Hepatocyte (in vitro differentiated cells): ENCODE measurements at regions not wholly inside any gene's neighbourhood (a gene's known extent, or its start where the extent isn't known, plus 50 kb on each side); places are given as distances from the start of the nearest gene placed in this dataset.

ENCODE experiments used
- DNase-seq: peaks from one replicate; pipeline ENCODE4 v3.0.0-alpha.2; 2016; ENCODE audit warnings: low spot score
- H2AFZ ChIP-seq: fragments of 200-600 bp; sonication (generic); 2 replicates; pipeline ENCODE4 v1.6.0; 2016; ENCODE audit warnings: antibody characterized with exemption, mild to moderate bottlenecking
- H3K27ac ChIP-seq: fragments of 200-600 bp; sonication (generic); 2 replicates; pipeline ENCODE4 v1.5.1; 2016; ENCODE audit warnings: mild to moderate bottlenecking
- H3K27me3 ChIP-seq: fragments of 200-600 bp; sonication (generic); 2 replicates; pipeline ENCODE4 v1.6.1; 2016
- H3K36me3 ChIP-seq: fragments of 200-600 bp; sonication (generic); replicated peaks from 2 replicates; pipeline ENCODE4 v1.5.1; 2016; ENCODE audit warnings: low read depth; ENCODE audit not compliant: insufficient read depth
- H3K4me1 ChIP-seq: fragments of 200-600 bp; sonication (generic); 2 replicates; pipeline ENCODE4 v1.5.1; 2016; ENCODE audit warnings: mild to moderate bottlenecking, moderate library complexity; ENCODE audit not compliant: insufficient read depth
- H3K4me2 ChIP-seq: fragments of 200-600 bp; sonication (generic); 2 replicates; pipeline ENCODE4 v1.6.0; 2016
- H3K4me3 ChIP-seq: fragments of 200-600 bp; sonication (generic); 2 replicates; pipeline ENCODE4 v1.5.1; 2016; ENCODE audit warnings: mild to moderate bottlenecking
- H3K79me2 ChIP-seq: fragments of 200-600 bp; sonication (generic); 2 replicates; pipeline ENCODE4 v1.6.0; 2017; ENCODE audit warnings: mild to moderate bottlenecking
- H3K9me2 ChIP-seq: fragments of 200-600 bp; sonication (generic); replicated peaks from 2 replicates; pipeline ENCODE4 v1.6.0; 2017; ENCODE audit warnings: mild to moderate bottlenecking; ENCODE audit not compliant: insufficient read depth
- H3K9me3 ChIP-seq: fragments of 200-600 bp; sonication (generic); 2 replicates; pipeline ENCODE4 v1.5.1; 2016; ENCODE audit warnings: low read depth, mild to moderate bottlenecking
- H4K20me1 ChIP-seq: fragments of 200-600 bp; sonication (generic); 2 replicates; pipeline ENCODE4 v1.6.0; 2016; ENCODE audit warnings: mild to moderate bottlenecking; ENCODE audit not compliant: insufficient read depth, poor library complexity, severe bottlenecking
- CTCF ChIP-seq: fragments of 200-600 bp; sonication (generic); IDR thresholded peaks from 2 replicates; pipeline ENCODE4 v1.5.1; 2016; ENCODE audit warnings: antibody characterized with exemption, mild to moderate bottlenecking; ENCODE audit not compliant: poor library complexity
- EZH2 ChIP-seq: fragments of 200-600 bp; sonication (generic); IDR thresholded peaks from 2 replicates; pipeline ENCODE4 v1.6.1; 2016; ENCODE audit warnings: antibody characterized with exemption, mild to moderate bottlenecking, borderline replicate concordance
- EZH2phosphoT487 ChIP-seq: fragments of 200-600 bp; sonication (generic); IDR thresholded peaks from one replicate; pipeline ENCODE4 v1.6.1; 2018; ENCODE audit warnings: antibody characterized with exemption, mild to moderate bottlenecking, low read depth, moderate library complexity; ENCODE audit not compliant: unreplicated experiment, severe bottlenecking
- WGBS: methylation state at CpG from one replicate; pipeline ENCODE4 v1.1.6; 2016; ENCODE audit warnings: low lambda C conversion rate; ENCODE audit errors: missing lambda C conversion rate; 5-methylcytosine and 5-hydroxymethylcytosine counted together

- DNase-seq: no peak
- TF ChIP-seq CTCF (no peak), EZH2phosphoT487 (no peak)
- 84% methylated on average over 1 of the region's 1 CpG for WGBS
- Histone ChIP-seq H3K36me3 (no peaks in the 10 kb centered on the region), H3K9me2 (no peaks in the 10 kb centered on the region), H3K27me3 (no peaks in the 10 kb centered on the region), H3K4me2 (no peak overlapping the region), H3K79me2 (no peaks in the 10 kb centered on the region), H3K4me3 (no peak overlapping the region), H2AFZ (no peak overlapping the region), H3K27ac (no peak overlapping the region), H3K9me3 (no peaks in the 10 kb centered on the region), H4K20me1 (no peaks in the 10 kb centered on the region), H3K4me1 (peaks cover under 1% of the 10 kb centered on the region)
Measured at GRCh38 chr1:209057083-209057482, 526.4 kb upstream of the CAMK1G start.

- TF ChIP-seq CTCF (no peak), EZH2phosphoT487 (no peak), EZH2 (no peak)
- Histone ChIP-seq H3K4me3 (no peak overlapping the region), H4K20me1 (no peaks in the 10 kb centered on the region), H3K79me2 (no peaks in the 10 kb centered on the region), H3K9me3 (no peaks in the 10 kb centered on the region), H3K9me2 (no peaks in the 10 kb centered on the region), H2AFZ (no peak overlapping the region), H3K27ac (no peak overlapping the region), H3K27me3 (no peaks in the 10 kb centered on the region), H3K4me2 (no peak overlapping the region), H3K4me1 (peaks cover 9% of the 10 kb centered on the region), H3K36me3 (no peaks in the 10 kb centered on the region)
- 100% methylated on average over 1 of the region's 1 CpG for WGBS
- DNase-seq: no peak
Measured at GRCh38 chr1:209057901-209058300, 525.6 kb upstream of the CAMK1G start.

- no peak for TF ChIP-seq CTCF
- TF ChIP-seq EZH2phosphoT487: no peak
- no peak for TF ChIP-seq EZH2
- Histone ChIP-seq H3K27me3 (no peaks in the 10 kb centered on the region), H3K4me3 (no peak overlapping the region), H3K9me2 (no peaks in the 10 kb centered on the region), H3K9me3 (no peaks in the 10 kb centered on the region), H3K4me1 (peaks cover 10% of the 10 kb centered on the region), H2AFZ (no peak overlapping the region), H3K36me3 (no peaks in the 10 kb centered on the region), H4K20me1 (no peaks in the 10 kb centered on the region), H3K27ac (no peak overlapping the region), H3K4me2 (no peak overlapping the region), H3K79me2 (no peaks in the 10 kb centered on the region)
- no peak for DNase-seq
- whole genome bisulfite sequencing: 69% methylated on average over 2 of the region's 2 CpGs
Measured at GRCh38 chr1:209059376-209059775, 524.1 kb upstream of the CAMK1G start.

GRCh38 chr1:209059981-209060380 is 523.5 kb upstream of the CAMK1G start:
- peaks cover 10% of the 10 kb centered on the region for H3K4me1 ChIP-seq
- H3K9me2 ChIP-seq: no peaks in the 10 kb centered on the region
- H3K27ac ChIP-seq: no peak overlapping the region
- DNase-seq: no peak
- H4K20me1 ChIP-seq: no peaks in the 10 kb centered on the region
- H3K4me3 ChIP-seq: no peak overlapping the region
- no peak overlapping the region for H3K4me2 ChIP-seq
- H3K79me2 ChIP-seq: no peaks in the 10 kb centered on the region
- TF ChIP-seq EZH2phosphoT487: no peak
- TF ChIP-seq EZH2: no peak
- no peak for TF ChIP-seq CTCF
- H3K27me3 ChIP-seq: no peaks in the 10 kb centered on the region
- no peak overlapping the region for H2AFZ ChIP-seq
- H3K36me3 ChIP-seq: no peaks in the 10 kb centered on the region
- no peaks in the 10 kb centered on the region for H3K9me3 ChIP-seq
- WGBS: 58% methylated on average over 7 of the region's 7 CpGs
